GM12873 (cell line): ENCODE measurements at regions not wholly inside any gene's neighbourhood (a gene's known extent, or its start where the extent isn't known, plus 50 kb on each side); places are given as distances from the start of the nearest gene placed in this dataset.

ENCODE experiments used
- TF ChIP-seq, protein P1 (sequence below): IDR thresholded peaks from 2 replicates; pipeline ENCODE4 v1.5.1; 2012; ENCODE audit warnings: low read depth, mild to moderate bottlenecking, moderate library complexity, low read length, control low read depth; ENCODE audit not compliant: insufficient read depth; ENCODE audit errors: missing control alignments

DNA sequence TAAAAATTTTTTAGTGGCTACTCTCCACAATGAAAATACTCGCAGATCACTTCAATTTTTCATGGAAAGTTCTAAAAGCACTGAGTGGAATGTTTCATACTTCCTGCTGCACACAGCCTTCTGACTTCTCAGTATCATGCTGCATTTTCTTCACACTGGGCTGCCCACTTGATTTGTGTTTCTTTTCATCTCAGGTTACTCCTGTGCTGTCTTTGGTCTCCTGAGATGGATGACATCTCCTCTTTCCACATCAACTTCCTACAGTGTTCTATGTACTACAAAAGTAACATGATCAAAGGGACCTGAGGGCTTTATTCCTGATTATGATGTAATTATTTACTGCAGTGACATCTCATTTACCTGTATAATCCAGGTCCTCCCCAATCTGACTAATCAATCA, 927.7 kb downstream of the ROBO2 start:
- TF ChIP-seq, protein P1, sequence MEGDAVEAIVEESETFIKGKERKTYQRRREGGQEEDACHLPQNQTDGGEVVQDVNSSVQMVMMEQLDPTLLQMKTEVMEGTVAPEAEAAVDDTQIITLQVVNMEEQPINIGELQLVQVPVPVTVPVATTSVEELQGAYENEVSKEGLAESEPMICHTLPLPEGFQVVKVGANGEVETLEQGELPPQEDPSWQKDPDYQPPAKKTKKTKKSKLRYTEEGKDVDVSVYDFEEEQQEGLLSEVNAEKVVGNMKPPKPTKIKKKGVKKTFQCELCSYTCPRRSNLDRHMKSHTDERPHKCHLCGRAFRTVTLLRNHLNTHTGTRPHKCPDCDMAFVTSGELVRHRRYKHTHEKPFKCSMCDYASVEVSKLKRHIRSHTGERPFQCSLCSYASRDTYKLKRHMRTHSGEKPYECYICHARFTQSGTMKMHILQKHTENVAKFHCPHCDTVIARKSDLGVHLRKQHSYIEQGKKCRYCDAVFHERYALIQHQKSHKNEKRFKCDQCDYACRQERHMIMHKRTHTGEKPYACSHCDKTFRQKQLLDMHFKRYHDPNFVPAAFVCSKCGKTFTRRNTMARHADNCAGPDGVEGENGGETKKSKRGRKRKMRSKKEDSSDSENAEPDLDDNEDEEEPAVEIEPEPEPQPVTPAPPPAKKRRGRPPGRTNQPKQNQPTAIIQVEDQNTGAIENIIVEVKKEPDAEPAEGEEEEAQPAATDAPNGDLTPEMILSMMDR: no peak

DNA sequence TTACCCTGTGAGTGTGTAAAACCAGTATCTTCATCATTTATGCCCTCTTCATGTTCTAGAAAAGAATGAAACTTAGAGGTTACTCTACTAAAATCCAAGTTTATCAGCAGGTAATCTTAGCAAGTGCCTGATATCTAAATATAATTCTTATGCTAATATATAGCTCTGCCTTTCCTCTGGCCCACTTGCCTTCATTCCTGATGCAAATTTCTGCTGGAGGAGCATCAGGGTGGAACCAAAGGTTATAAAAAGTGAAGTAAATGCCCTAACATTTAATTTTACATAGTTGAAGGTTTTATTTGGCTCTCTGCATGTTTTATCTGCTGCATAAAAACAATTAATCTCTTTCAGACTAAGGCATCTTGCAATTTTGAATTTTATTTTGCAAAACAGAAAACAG, 936.2 kb downstream of the ROBO2 start:
- TF ChIP-seq, protein P1: no peak

DNA sequence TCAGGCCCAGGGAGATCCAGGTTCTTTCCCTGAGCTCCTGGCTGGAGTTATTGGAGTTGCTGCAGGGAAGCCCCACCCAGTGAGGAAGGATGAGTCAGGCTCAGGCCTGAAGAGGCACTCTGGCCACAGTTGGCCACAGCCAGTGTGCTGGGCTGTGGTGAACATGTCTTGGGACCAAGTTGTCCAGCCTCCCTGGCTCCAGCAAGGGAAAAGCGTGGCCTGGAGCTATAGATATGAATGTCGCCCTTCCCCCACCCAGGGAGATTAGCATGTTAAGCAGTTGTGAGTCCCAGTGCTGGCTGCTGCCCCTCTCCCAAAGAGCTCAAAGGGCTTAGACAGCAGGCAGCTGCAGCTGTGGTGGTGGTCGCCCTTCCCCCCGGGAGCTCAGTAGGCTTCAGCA, 963.2 kb downstream of the ROBO2 start:
- TF ChIP-seq, protein P1: no peak

DNA sequence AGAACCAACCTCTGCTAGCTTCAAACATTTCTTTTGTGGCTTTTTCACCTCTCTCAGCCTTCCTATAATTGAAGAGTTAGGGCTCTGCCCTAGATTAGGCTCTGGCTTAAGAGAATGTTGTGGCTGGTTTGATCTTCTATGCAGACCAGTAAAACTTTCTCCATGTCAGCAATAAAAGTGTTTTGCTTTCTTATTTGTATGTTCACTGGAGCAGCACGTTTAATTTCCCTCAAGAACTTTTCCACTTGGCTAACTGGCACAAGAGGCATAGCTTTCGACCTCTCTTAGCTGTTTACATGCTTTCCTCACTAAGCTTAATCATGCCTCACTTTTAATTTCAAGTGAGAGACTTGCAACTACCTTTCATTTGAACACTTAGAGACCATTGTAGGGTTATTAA, 964.7 kb downstream of the ROBO2 start:
- TF ChIP-seq, protein P1: no peak

DNA sequence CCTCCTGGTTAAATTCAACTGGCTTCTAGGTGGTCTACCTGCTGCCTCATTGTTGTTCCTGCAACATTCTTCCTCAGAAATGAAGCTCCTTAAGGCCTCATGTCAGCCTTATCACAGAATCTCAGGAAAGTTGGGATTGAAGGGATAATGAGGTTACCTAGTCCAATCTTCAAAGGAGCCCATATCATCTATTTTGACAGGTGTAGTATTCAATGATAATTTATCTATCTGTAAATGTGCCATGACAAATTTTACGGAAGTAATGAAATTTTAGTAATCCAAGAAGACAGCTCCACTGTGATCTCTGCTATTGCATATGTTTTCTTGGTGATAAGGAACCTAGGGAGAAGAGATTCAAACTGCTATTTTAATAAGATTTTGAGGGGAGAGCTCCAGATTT, 973.8 kb downstream of the ROBO2 start:
- TF ChIP-seq, protein P1: no peak

DNA sequence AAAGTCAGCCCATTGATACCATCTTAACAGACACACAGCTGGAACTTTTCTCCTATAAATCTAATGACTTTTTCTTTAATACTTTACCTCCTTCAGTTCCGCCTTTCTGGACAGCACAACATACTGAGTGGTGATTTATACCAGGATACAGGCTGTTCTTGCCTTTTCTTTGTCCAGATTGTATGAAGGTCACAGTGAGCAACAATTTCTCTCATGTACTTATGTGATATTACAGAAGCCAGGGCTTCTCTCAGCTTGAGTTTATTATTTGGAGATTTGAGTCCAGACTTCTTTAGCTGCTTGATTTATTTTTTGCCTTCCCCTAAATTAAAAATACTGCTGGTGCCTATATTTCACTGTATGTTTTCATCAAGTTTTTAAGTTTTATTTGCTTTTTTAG, 976.0 kb downstream of the ROBO2 start:
- TF ChIP-seq, protein P1: no peak

DNA sequence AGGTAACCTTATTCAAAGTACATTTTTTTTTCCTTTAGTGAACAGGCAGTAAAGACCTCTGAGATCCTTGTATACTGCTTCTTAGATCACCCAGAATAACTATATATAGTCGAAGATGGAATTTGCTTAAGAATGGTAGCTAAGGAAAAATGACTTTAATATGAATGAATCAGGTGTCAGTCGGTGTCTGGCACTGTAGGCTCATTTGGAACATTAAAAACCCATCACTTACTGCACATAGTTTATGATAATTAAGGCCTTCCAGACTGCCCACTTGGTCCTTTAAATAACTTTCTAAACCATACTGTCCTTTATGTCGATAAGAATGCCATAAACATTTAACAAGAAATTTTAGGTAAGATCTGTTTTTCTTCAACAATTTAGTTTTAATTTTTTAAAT, 981.8 kb downstream of the ROBO2 start:
- TF ChIP-seq, protein P1: no peak
